NCI-H187 (cell line): ENCODE measurements at regions not wholly inside any gene's neighbourhood (a gene's known extent, or its start where the extent isn't known, plus 50 kb on each side); places are given as distances from the start of the nearest gene placed in this dataset.

Experiments used
- DNase-seq, 2 experiments: peaks; one replicate each; lab custom pipeline; 2025; lab: John Stamatoyannopoulos, UW

DNA sequence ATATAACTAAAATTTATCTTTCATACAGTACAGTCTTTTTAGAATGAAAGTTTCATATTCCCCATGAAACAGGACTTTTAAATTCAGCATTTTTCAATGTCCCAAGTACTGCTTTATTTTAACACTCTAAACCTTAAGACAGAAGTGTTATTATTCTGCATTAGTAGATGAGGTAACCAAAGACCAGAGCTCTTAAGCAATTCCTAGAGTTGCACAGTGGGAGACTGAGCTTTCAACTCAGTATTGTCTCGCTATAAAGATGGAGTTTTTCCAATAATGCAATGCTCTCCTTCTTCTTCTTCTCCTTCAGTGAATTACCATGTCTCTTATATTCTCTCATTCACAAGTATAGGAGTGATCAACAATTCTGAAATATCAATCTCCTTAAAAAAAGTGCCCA is 479.7 kb downstream of the CETN3 start:
- no peak for DNase-seq

DNA sequence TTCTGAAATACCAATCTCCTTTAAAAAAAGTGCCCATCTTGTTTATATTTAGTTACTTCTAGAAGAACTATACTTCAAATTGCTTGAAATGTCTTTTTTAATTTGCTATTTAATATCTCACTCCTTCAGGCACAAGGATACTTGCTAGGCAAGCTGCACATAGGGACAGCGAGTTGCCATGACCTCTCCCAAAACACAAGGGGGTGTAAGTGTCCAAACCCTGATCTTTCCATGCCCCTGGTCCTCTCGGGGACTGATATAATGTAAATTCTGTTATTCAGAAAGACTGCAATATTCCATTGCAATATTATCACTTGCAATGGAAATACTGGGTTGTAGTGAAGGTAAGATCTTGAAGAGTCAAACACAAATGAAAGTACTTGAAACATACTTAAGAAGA is 480.4 kb downstream of the CETN3 start:
- no peak for DNase-seq

DNA sequence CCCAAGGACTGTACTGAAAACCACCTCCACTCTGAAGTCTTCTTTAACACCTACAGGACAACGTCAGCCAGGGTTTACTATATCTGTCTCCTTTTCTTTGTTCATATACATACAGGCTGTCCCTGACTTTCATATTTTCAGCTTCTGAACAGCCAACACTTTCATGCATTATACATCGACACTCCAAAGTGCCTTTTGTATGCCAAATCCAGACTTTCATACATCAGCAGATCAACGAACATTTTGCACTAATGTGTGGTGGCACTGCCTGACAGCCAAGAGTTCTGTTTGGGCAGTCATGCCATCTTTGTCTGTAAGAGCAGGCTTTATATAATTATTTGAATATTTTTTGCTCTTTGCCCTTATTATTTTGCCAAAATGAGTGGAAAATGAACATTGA is 487.4 kb downstream of the CETN3 start:
- DNase-seq, result no peak

DNA sequence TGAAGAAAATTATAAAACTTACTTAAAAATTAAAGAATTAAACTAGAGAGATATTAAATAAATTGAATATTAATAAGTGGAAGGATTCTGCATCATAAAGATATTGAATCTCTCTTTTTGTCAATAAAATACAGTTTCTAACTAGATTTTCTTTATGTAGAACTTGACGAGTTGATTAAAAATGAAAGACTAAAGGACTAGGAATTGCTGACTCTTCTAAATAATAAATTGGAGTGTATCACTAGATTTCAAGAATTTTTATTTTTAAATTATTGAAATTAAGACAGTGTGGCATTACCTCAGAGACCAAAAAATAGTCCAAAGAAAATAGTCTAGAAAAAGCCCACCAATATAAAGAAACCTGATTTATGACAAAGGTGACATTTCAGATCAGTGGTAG is 492.4 kb downstream of the CETN3 start:
- no peak for DNase-seq

DNA sequence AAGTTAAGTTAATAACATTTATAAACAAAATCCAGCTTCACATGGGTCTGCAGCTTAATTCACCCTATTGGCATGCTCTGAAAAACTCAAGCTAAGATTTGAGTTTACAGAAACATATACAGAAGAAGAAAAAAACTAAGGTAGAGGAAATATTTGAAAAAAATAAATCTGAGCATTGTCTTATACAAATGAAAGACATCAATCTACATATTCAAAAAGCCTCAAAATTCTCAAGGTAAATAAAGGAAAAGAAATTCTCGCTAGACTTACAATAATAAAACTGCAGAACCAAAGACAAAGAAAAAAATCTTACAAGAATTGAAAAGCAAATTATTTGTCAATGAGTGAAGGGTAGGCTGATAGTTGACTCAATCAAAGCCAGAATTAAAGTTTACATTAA is 493.4 kb downstream of the CETN3 start:
- no peak for DNase-seq

DNA sequence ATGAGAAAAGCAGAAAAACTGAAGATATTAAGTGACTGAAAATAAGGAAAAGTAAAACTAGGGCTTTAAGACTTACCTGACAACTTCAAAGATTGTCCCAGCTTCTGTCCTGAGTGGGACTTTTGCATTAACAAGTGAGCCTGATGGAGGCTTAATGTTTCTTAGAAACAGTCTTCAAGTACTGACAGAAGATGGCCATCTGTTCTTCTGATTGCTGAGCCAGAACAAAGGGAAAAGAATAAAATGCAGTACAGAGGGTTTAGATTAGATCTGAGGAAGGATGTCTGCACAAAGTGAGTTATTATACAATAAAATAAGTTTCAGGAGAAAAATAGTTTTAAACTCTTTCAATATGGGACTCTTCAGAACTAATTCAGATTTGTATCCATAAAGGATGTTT is 500.7 kb downstream of the CETN3 start:
- no peak for DNase-seq

DNA sequence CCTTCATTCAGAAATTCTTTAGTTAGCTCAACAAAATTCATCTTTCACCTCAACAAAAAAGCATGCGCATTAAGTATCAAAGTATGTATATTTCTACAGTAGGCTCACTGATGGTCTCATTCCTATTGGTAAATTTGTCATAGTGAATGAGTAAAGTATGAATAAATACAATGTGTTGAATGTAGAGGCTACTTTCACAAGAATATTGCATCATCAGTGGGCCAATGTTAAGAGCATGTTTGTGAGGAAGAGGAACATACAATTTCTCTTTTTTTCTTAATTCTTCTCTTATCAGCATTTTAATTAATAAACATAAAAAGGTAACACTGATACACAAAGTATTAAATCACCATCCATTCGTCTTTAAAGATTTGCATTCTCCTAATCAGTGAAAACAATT is 505.1 kb downstream of the CETN3 start:
- no peak for DNase-seq

DNA sequence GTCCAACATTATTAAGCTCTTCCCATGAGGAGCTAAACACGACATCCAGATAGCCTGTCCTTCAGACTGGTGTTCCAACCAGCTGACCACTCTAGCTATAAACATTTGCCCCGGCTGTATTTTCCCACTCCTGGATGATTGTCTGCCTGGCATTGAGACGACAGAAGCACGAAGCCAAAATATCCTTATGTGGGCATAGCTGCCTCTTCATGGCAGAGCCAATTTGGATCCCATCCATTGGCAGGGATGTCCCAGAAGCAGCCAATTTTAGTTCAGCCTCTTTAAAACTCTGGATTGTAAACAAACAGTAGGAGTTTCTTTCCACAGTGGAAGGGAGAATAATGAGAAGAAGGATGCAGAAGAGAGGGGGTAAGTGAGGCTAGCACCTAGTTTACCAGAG is 507.6 kb downstream of the CETN3 start:
- no peak for DNase-seq

DNA sequence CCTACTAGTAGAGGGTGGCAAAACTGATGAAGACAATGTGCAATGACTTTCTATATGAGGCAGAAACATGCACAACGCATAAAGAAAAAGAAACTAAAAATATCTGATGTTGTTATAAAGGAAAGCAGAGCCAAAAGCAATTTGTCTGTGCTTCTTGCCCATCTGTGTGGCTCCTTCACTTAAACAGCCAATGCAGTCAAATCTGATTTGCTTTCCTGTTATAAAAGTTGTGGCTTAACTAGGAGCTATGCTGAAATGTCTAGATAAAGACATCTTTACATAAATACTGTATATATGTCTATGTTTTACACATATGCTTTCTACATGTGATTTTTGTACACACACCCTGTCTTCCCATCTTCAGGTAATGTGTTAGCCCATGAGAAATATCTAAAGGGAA is 508.2 kb downstream of the CETN3 start:
- no peak for DNase-seq

DNA sequence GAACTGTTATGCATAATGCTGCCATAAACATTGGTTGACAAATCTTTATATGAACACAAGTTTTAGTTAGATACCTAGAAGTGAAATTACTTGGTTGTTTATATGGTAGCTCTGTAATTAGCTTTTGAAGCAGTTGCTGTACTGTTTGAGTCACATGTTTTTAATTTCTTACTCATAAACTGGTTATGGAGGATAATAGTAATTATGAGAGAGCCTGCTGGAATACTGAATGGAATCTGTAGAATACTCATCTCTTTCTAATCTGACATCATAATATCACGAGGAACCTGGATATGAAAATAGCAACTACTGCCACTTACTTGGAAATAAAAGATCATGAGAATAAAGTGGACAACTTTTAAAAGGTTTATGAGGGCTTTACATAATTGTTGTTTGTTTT is 509.2 kb downstream of the CETN3 start:
- DNase-seq, result no peak

DNA sequence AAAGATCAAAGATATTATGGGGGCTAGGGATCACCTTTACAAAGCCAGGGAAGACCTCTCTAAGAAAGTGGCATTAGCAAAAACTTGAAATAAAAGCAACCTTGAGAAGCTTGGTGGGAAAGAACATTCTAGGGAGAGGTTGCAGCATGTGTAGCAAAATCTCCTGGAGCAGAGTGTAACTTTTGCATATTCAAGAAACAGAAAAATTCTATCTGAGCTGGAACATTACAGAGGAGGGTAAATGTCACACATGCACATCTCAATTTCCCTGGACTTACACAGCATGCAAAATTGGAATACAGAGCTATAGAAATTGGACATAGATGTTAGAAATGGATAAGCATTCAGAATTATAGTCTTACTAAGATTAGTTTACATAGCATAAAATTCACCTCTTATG is 510.0 kb downstream of the CETN3 start:
- no peak for DNase-seq

DNA sequence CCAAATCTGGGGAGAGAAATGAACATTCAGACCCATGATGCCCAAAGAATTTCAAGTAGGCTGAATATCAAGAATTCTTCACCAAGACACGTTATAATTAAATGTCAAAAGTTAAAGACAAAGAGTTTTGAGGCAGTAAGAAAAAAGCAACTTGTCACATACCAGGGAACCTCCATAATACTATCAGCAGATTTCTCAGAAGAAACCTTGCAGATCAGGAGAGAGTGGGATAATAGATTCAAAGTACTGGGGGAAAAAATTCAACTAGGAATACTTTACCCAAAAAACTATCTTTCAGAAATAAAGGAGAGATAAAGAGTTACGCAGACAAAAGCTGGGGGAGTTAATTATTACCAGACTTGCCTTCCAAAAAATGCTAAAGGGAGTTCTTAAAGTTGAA is 516.0 kb downstream of the CETN3 start:
- no peak for DNase-seq

DNA sequence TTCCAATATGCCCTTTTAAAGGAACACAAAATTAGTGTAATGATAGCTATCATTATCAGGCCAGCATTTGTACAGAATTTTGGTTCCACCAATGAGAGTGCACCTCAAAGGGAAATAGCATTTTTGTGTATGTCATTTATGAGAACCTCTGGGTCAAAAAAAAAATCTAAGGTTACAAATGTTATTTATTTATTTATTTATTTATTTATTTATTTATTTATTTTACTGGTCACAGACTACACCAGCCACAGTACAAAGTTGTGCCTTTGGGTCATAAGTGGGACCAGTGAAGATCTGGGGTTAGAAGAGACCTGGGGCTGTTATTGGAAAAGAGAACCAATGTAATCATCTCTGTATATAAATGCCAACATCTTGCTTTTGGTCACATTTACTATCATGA is 523.9 kb downstream of the CETN3 start:
- DNase-seq, result no peak

DNA sequence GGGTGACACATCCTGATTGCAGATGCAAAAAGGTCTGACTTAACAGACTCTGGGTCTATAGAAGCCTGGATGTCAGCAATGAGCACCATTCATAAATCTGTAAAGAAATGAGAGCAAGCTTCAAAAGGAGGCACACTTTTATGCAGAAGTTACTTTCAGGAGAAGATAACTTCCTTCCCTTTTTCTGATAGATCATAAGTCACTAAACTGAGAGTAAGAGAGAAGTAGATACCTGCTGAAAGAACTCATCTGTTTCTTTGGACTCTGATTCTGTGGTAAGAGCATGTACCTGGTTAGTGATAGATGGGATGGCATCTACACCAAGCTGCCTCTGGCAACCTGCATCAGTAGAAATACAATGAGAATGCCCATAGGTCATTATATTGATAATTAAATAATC is 525.6 kb downstream of the CETN3 start:
- no peak for DNase-seq

DNA sequence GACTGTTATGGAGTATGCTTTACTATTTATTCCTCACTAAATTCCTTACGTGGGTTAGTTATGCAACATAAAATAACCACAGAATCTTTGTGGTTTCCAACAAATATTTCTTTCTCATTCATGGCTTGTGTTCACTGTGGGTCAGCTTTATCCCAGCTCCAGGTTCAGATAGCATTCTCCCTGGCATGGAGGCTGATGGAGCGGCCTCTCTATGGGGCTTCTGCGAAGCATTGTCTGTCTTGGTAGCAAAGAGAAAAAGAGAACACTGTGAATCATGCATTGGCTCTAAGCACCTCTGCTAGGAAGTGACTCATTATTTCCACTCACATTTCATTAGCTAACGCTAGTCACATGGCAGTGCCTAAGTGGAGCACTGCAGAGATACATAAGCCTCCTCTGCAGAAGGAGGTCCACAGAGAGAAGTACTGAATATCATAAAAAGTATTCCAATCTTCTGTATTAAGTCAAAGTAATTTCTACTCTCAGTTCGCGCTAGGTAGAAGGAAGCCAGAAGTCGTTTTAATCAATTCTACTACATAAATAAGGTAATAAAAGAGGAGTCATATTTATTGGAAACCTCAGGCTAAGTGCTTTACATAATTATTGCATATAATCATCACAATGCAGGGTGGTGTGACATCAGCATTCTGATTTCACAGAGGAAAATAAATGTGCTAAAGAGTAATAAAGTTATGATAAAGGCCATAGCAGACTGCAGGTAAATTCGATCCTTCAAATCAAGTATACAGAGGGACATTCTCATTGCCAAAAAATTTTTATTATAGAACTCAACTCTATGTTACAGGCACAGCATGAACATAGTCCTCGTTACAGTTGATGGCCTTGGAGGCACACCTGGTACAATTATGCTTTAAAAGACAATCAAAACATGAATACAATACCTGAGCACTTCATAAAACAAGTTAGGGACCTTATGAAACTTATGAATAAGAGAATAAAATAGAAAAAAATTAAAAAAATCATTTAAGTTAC is 531.1 kb downstream of the CETN3 start:
- DNase-seq, result no peak

DNA sequence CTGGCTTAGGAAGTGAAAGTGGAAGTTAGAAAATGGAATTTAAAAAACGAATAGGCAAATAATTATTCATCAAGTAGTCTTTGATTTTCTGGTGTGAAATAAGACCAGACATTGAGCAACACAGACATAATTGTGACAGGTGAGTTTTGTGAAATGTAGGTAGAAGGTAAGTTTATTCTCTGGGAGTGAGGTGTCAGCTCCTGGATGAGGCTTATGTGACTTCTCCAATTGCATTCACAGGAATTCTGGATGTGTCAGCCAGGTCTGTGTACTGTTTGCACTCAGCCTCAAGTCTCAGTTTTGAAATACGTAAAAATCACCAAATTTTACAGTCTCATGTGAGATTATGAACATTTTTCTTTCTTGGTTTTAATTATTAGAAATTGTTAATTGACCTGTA is 537.6 kb downstream of the CETN3 start:
- no peak for DNase-seq

DNA sequence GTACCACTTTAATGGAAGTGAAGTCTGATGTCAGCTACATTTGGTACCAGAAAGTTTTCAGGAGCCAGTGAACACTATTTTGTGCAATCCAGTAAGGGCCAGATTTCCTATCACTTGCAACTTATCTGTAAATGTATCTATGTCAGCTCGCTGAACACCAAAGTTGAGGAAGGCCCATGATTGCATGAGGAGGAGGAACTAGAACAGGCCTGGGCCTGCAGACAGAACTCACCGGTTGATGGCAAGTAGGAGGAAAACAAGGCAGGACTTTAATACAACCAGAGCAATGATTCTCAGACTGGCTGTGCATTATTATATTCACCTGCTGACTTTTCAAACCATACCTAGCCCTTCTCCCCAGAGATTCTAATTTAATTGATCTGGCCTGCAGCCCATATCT is 540.2 kb downstream of the CETN3 start:
- no peak for DNase-seq

DNA sequence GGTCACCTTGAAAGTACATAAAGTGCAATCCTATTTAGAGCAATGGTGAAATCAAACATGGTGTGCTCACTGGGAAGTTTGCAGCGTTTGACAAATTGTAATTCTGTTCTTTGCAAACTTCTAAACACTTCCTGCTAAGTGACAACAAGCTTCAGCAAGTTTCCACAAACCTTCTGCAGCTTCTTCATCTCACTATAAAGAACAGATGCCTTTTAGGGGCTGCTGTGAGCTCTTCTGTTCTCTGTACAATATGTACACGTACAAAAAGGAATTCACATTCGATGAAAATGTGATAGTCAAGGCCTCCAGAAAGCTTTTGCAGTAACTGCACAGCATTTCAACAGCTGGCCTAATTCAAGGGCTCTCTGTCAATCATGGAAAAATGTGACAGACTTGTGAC is 543.1 kb downstream of the CETN3 start:
- DNase-seq, result no peak

DNA sequence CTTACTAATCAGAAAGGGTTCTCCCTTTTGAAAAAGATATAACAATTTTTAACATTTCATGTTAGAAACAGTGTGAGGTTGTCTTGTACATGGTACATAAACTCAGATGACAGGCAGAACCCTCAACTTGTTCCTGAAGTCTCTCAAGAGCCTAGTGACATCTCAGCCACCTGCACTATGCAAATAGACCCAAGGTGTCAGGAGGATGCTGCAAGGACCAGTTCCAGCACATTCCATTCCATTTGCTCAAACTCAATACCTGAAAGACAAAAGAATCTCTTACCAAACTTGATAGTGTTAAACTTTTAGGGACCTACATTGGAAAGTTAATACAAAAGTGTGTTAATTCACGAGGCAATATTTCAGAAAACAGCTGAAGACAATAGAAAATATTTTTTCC is 544.6 kb downstream of the CETN3 start:
- no peak for DNase-seq

DNA sequence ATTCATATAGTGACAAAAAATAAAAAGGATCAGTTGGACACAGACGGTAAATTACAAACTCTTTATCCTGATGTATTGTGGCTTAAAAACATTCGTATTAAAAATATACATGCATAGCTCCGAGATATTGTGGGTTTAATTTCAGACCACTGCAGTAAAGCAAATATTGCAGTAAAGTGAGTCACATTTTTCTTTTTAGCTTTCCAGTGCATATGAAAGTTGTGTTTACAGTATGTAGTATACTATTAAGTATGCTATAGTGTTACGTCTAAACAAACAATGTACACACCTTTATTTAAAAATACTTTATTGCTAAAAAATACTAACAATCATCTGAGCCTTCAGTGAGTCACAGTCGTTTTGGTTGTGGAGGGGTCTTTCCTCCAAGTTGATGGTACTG is 551.8 kb downstream of the CETN3 start:
- no peak for DNase-seq

DNA sequence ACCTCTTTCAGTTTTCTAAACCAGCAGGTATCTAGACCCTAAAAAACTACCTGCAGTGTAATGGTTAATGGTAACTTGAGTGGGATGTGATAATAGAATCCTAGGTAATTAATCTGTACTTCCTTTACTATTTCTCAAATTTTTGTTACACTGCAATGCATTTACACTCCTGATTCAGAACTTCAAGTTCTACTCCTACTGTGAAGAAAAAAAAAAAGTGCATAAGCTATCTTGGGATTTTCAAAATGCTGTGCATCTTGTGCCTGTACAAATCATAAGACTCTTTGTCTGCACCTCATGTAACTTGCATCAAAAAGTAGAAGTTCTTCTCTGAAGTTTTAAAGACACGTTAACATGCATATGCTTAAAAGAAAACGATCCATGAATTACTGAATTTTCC is 554.1 kb downstream of the CETN3 start:
- no peak for DNase-seq

DNA sequence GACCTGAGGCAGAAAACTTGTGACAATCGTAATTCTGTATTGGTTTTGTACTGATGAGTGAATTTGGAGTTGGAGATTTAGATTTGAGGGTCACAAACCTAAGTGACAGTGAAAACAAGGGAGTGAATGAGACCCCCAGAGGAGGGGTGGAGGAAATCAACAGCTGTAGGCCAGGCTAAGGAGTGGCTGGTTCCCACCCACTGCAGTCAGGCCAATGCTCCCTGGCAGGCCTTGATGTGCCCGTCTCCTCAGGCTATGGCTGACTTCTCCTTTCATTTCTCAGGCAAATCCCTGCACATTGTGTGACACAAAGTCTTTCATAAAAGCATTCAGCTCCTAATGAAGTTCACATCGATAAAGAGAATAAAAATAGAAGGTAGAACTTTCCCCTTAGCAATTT is 557.6 kb downstream of the CETN3 start:
- DNase-seq, result no peak

DNA sequence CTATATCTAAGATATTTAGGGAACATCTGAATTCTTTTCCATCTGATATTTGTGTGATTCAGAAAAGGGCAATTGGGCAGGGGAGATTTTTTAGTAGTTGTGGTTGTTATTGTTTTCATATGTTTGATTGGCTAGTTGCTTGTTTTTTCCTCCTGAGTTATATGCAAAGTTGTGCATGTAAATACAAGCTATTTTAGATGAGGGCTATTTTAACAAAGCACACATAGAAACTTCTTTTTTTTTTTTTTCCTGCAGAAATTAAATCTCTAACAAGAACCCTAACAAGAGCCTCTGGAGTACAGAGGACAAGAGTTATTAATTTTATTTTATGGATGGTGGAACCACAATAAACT is 559.1 kb downstream of the CETN3 start:
- DNase-seq, result no peak

DNA sequence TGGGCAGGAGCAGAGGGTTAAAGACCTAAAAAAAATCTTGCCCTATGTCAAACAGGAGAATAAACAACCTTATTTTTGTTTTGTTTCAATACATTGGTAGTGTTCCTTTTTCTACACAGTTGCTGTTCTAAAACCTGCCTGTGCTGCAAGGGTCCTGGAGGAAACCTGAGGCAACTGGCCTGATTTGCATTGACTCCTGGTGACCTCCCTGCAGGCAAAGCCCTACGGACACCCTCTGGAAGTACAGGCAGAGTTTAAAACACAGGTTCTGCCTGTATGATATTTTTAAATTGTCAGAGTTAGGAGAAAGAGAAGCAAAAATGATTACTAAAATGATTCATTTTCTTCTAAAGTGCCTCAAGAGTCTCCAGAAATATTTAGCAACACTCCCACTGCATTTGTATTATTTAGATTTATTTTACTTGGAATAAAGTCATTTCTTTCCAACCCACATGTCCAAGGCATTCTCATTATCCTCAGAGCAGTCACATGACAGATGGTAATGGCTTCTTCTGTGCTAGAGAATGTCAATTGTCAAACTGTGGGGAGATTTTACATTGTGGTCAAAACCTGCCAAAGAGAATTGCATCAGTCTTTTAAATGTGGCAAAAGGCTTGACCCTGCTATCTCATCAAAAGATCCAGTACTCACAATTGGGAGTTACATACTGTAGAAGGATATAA is 559.6 kb downstream of the CETN3 start:
- no peak for DNase-seq
